Neural progenitor cell (in vitro differentiated cells): ENCODE measurements at regions not wholly inside any gene's neighbourhood (a gene's known extent, or its start where the extent isn't known, plus 50 kb on each side); places are given as distances from the start of the nearest gene placed in this dataset.

Experiments used
- DNase-seq: peaks from one replicate; pipeline ENCODE4 v3.0.0-alpha.2; 2016; ENCODE audit warnings: low spot score
- H2AFZ ChIP-seq: fragments of 200-600 bp; sonication (generic); replicated peaks from 2 replicates; pipeline ENCODE4 v1.6.1; 2016; ENCODE audit warnings: antibody characterized with exemption
- H3F3A ChIP-seq: fragments of 200-600 bp; sonication (generic); 2 replicates; pipeline ENCODE4 v1.6.1; 2016; ENCODE audit warnings: antibody characterized with exemption, low read depth
- H3K27ac ChIP-seq: fragments of 200-600 bp; sonication (generic); 2 replicates; pipeline ENCODE4 v1.5.1; 2016; ENCODE audit warnings: mild to moderate bottlenecking
- H3K27me3 ChIP-seq: fragments of 200-600 bp; sonication (generic); 2 replicates; pipeline ENCODE4 v1.6.1; 2016; ENCODE audit warnings: mild to moderate bottlenecking, moderate library complexity
- H3K36me3 ChIP-seq: fragments of 200-600 bp; sonication (generic); 2 replicates; pipeline ENCODE4 v1.5.1; 2016
- H3K4me1 ChIP-seq: fragments of 200-600 bp; sonication (generic); 2 replicates; pipeline ENCODE4 v1.6.1; 2016; ENCODE audit warnings: mixed run types
- H3K4me2 ChIP-seq: fragments of 200-600 bp; sonication (generic); 2 replicates; pipeline ENCODE4 v1.6.1; 2016
- H3K4me3 ChIP-seq: fragments of 200-600 bp; sonication (generic); 2 replicates; pipeline ENCODE4 v1.5.1; 2016
- H3K79me2 ChIP-seq: fragments of 200-600 bp; sonication (generic); 2 replicates; pipeline ENCODE4 v1.6.1; 2016; ENCODE audit warnings: low read depth
- H3K9ac ChIP-seq: fragments of 200-600 bp; sonication (generic); 2 replicates; pipeline ENCODE4 v1.6.1; 2016
- H3K9me3 ChIP-seq: fragments of 200-600 bp; sonication (generic); 2 replicates; pipeline ENCODE4 v1.5.1; 2016; ENCODE audit warnings: low read depth
- H4K20me1 ChIP-seq: fragments of 200-600 bp; sonication (generic); 2 replicates; pipeline ENCODE4 v1.6.1; 2016; ENCODE audit warnings: low read depth
- H3K27ac Mint-ChIP-seq: 3 replicates; pipeline ENCODE4 v1.8.0; 2021; ENCODE audit warnings: mixed read lengths
- H3K27me3 Mint-ChIP-seq: 2 replicates; pipeline ENCODE4 v1.8.0; 2022; ENCODE audit warnings: low read depth, mild to moderate bottlenecking, inconsistent platforms, moderate library complexity, mixed read lengths; ENCODE audit not compliant: insufficient read depth
- H3K36me3 Mint-ChIP-seq: 3 replicates; pipeline ENCODE4 v1.8.0; 2021; ENCODE audit warnings: mixed read lengths
- H3K4me1 Mint-ChIP-seq: 3 replicates; pipeline ENCODE4 v1.8.0; 2021; ENCODE audit warnings: mixed read lengths
- H3K4me3 Mint-ChIP-seq: 3 replicates; pipeline ENCODE4 v1.8.0; 2021; ENCODE audit warnings: mild to moderate bottlenecking, moderate library complexity, mixed read lengths
- H3K9me3 Mint-ChIP-seq: 3 replicates; pipeline ENCODE4 v1.8.0; 2020; ENCODE audit warnings: mixed read lengths
- EZH2 ChIP-seq: fragments of 200-600 bp; sonication (generic); IDR thresholded peaks from 2 replicates; pipeline ENCODE4 v1.6.1; 2017; ENCODE audit warnings: antibody characterized with exemption, mild to moderate bottlenecking, moderate library complexity
- EZH2phosphoT487 ChIP-seq: fragments of 200-600 bp; sonication (generic); IDR thresholded peaks from 2 replicates; pipeline ENCODE4 v1.6.1; 2017; ENCODE audit warnings: antibody characterized with exemption
- TF ChIP-seq, protein P1 (sequence below): fragments of 200-600 bp; sonication (generic); IDR thresholded peaks from 2 replicates; pipeline ENCODE4 v1.5.1; 2017; ENCODE audit warnings: antibody characterized with exemption, mild to moderate bottlenecking

DNA sequence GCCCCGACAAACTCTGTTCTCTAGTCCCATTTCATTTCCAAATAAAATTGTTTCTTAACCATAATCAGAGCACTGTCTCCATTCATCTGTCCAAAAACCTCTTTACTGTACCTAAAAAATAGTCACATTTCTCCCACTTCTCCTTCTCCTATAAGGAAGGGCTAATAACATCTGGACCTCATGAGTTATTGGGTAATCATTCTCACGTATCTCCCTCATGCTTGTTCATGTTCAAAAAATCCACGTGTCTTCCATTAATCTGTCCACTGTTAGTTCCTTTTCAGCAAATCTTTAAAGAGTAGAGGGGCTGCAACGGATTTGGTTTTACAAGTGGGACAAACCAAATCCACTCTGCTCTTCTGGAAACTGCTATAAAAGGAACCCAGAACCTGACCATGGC, 1418.8 kb downstream of the MRPL39 start:
- Mint-ChIP-seq H3K27ac (no peak overlapping the region), H3K4me3 (no peak overlapping the region), H3K9me3 (no peaks in the 10 kb centered on the region), H3K4me1 (no peaks in the 10 kb centered on the region), H3K27me3 (no peaks in the 10 kb centered on the region), H3K36me3 (no peaks in the 10 kb centered on the region)
- Histone ChIP-seq H4K20me1 (no peaks in the 10 kb centered on the region), H3K27ac (no peak overlapping the region), H3K4me2 (no peak overlapping the region), H3K79me2 (no peaks in the 10 kb centered on the region), H3K9ac (no peak overlapping the region), H3K9me3 (peaks cover 29% of the 10 kb centered on the region), H2AFZ (no peak overlapping the region), H3K27me3 (no peaks in the 10 kb centered on the region), H3K36me3 (no peaks in the 10 kb centered on the region), H3K4me3 (no peak overlapping the region), H3F3A (no peaks in the 10 kb centered on the region), H3K4me1 (no peaks in the 10 kb centered on the region)
- DNase-seq: no peak
- no peak for TF ChIP-seq EZH2
- TF ChIP-seq, protein P1, sequence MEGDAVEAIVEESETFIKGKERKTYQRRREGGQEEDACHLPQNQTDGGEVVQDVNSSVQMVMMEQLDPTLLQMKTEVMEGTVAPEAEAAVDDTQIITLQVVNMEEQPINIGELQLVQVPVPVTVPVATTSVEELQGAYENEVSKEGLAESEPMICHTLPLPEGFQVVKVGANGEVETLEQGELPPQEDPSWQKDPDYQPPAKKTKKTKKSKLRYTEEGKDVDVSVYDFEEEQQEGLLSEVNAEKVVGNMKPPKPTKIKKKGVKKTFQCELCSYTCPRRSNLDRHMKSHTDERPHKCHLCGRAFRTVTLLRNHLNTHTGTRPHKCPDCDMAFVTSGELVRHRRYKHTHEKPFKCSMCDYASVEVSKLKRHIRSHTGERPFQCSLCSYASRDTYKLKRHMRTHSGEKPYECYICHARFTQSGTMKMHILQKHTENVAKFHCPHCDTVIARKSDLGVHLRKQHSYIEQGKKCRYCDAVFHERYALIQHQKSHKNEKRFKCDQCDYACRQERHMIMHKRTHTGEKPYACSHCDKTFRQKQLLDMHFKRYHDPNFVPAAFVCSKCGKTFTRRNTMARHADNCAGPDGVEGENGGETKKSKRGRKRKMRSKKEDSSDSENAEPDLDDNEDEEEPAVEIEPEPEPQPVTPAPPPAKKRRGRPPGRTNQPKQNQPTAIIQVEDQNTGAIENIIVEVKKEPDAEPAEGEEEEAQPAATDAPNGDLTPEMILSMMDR: no peak
- TF ChIP-seq EZH2phosphoT487: no peak

GRCh38 chr21:24183077-24183476, 1424.2 kb downstream of the MRPL39 start:
- Histone ChIP-seq H3K27me3 (no peaks in the 10 kb centered on the region), H3K79me2 (no peaks in the 10 kb centered on the region), H3K4me3 (no peak overlapping the region), H3K4me1 (no peaks in the 10 kb centered on the region), H2AFZ (no peak overlapping the region), H3K4me2 (no peak overlapping the region), H4K20me1 (no peaks in the 10 kb centered on the region), H3K36me3 (no peaks in the 10 kb centered on the region), H3K9ac (no peak overlapping the region), H3K9me3 (peaks cover 28% of the 10 kb centered on the region), H3K27ac (no peak overlapping the region), H3F3A (no peaks in the 10 kb centered on the region)
- peaks cover 13% of the 10 kb centered on the region for H3K9me3 Mint-ChIP-seq
- H3K27me3 Mint-ChIP-seq: no peaks in the 10 kb centered on the region
- TF ChIP-seq, protein P1: no peak
- TF ChIP-seq EZH2 (no peak), EZH2phosphoT487 (no peak)
- no peaks in the 10 kb centered on the region for H3K36me3 Mint-ChIP-seq
- no peak overlapping the region for H3K27ac Mint-ChIP-seq
- DNase-seq: no peak
- H3K4me1 Mint-ChIP-seq: no peaks in the 10 kb centered on the region
- H3K4me3 Mint-ChIP-seq: no peak overlapping the region

DNA sequence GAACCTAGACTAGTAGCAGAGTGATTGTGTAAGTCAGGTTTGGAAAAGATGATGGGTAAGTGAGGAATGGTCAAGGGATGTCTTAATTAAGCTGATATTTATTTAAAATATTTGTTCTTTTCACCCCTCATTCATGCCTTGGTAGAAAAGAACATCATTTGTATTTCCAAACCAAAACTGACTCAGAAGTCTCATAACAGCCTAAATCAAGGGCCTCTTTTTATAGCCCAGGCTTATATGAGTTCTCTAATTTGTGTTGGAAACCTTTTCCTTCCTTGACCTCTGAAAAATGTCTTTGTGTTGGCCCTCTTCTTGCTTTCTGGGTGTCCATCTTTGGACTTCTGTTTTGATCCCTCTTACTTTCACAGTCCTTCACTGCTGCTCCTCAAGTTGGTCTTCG, 1428.2 kb downstream of the MRPL39 start:
- Histone ChIP-seq H3K9me3 (peaks cover 17% of the 10 kb centered on the region), H3K4me2 (no peak overlapping the region), H3K4me3 (no peak overlapping the region), H3K4me1 (no peaks in the 10 kb centered on the region), H3K79me2 (no peaks in the 10 kb centered on the region), H3K9ac (no peak overlapping the region), H2AFZ (no peak overlapping the region), H3K36me3 (no peaks in the 10 kb centered on the region), H3K27me3 (no peaks in the 10 kb centered on the region), H4K20me1 (no peaks in the 10 kb centered on the region), H3F3A (no peaks in the 10 kb centered on the region), H3K27ac (no peak overlapping the region)
- no peak overlapping the region for H3K4me3 Mint-ChIP-seq
- no peaks in the 10 kb centered on the region for H3K36me3 Mint-ChIP-seq
- no peaks in the 10 kb centered on the region for H3K4me1 Mint-ChIP-seq
- H3K27ac Mint-ChIP-seq: no peak overlapping the region
- no peak for DNase-seq
- H3K9me3 Mint-ChIP-seq: peaks cover 13% of the 10 kb centered on the region
- no peaks in the 10 kb centered on the region for H3K27me3 Mint-ChIP-seq
- TF ChIP-seq EZH2phosphoT487: no peak
- TF ChIP-seq, protein P1: no peak
- no peak for TF ChIP-seq EZH2

DNA sequence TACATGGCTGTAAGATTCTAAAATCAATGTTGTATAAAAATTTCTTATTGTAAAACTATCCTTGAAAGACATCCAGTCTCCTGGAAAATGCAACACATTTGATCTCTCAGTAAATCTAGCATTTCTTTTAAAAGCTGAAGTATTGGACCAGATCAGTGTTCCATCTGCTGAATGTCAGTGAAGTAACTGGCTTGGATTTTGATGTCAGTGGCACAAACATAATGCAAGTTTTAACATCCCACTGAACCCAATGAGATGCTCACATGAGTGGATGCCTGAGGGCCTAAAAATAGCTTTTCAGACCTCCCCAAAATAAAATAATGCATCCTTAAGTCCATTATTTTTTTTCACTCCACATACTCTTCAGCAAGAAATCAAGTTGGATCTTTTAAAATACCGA, 1432.2 kb downstream of the MRPL39 start:
- no peaks in the 10 kb centered on the region for H3K27me3 ChIP-seq
- Mint-ChIP-seq H3K27ac (no peak overlapping the region), H3K4me1 (no peaks in the 10 kb centered on the region), H3K27me3 (no peaks in the 10 kb centered on the region), H3K4me3 (no peak overlapping the region), H3K36me3 (no peaks in the 10 kb centered on the region), H3K9me3 (peaks cover 10% of the 10 kb centered on the region)
- H4K20me1 ChIP-seq: no peaks in the 10 kb centered on the region
- H3K27ac ChIP-seq: no peak overlapping the region
- peaks cover 19% of the 10 kb centered on the region for H3K9me3 ChIP-seq
- H3K4me1 ChIP-seq: no peaks in the 10 kb centered on the region
- H3K4me2 ChIP-seq: no peak overlapping the region
- H2AFZ ChIP-seq: no peak overlapping the region
- H3F3A ChIP-seq: no peaks in the 10 kb centered on the region
- H3K79me2 ChIP-seq: no peaks in the 10 kb centered on the region
- TF ChIP-seq EZH2phosphoT487: no peak
- H3K4me3 ChIP-seq: no peak overlapping the region
- no peak overlapping the region for H3K9ac ChIP-seq
- DNase-seq: no peak
- no peaks in the 10 kb centered on the region for H3K36me3 ChIP-seq
